Kidney (tissue), 13 donors: ENCODE measurements at regions not wholly inside any gene's neighbourhood (a gene's known extent, or its start where the extent isn't known, plus 50 kb on each side); places are given as distances from the start of the nearest gene placed in this dataset.

Experiments
- DNase-seq, 5 donors: peaks; one replicate each; pipeline ENCODE4 v3.0.0-alpha.2; 2013 to 2020
- FAIRE-seq: peaks from 2 replicates; lab custom pipeline; 2012; peaks lifted over from hg19 to GRCh38; lab: Jason Lieb, UNC
- H3K27ac ChIP-seq, 2 donors: one replicate each; pipeline ENCODE4 v1.7.0; 2013; ENCODE audit warnings: low read depth in 2 of 2, low read length in 2 of 2, inconsistent platforms in 1 of 2
- H3K27me3 ChIP-seq: one replicate; pipeline ENCODE4 v1.7.1; 2013; ENCODE audit warnings: low read length, inconsistent platforms; ENCODE audit not compliant: control insufficient read depth, insufficient read depth
- H3K36me3 ChIP-seq, 3 donors: one replicate each; pipeline versions ENCODE4 v1.7.0 to v1.7.1; 2013; ENCODE audit warnings: low read length in 3 of 3, control low read depth in 1 of 3, inconsistent platforms in 1 of 3; ENCODE audit not compliant: insufficient read depth in 3 of 3, control insufficient read depth in 2 of 3
- H3K4me1 ChIP-seq, 3 donors: one replicate each; pipeline versions ENCODE4 v1.7.0 to v1.7.1; 2013; ENCODE audit warnings: low read length in 3 of 3, inconsistent platforms in 1 of 3, low read depth in 1 of 3; ENCODE audit not compliant: control insufficient read depth in 2 of 3, insufficient read depth in 2 of 3
- H3K4me3 ChIP-seq, 3 donors: one replicate each; pipeline versions ENCODE4 v1.7.0 to v1.8.1; 2013; ENCODE audit warnings: low read length in 3 of 3, control low read depth in 1 of 3, inconsistent platforms in 1 of 3
- H3K9ac ChIP-seq, 3 donors: one replicate each; pipeline versions ENCODE4 v1.7.0 to v1.7.1; 2013; ENCODE audit warnings: low read length in 3 of 3, control low read depth in 1 of 3, inconsistent platforms in 1 of 3
- H3K9me3 ChIP-seq, 3 donors: one replicate each; pipeline versions ENCODE4 v1.7.0 to v1.7.1; 2013; ENCODE audit warnings: low read length in 3 of 3, control low read depth in 1 of 3, inconsistent platforms in 1 of 3; ENCODE audit not compliant: control insufficient read depth in 2 of 3, insufficient read depth in 1 of 3
- intact Hi-C: fragments of 100-400 bp; cut with DNase I; formaldehyde crosslinking; loops from one replicate; pipeline ENCODE4 v1.11.1; 2022
- TF ChIP-seq, protein P1 (sequence below): IDR thresholded peaks from 3 replicates; pipeline ENCODE4 v1.5.1; 2012; ENCODE audit warnings: mild to moderate bottlenecking, moderate library complexity, borderline replicate concordance; ENCODE audit not compliant: insufficient read depth; ENCODE audit errors: extremely low read depth
- donor health status: control.
- donor health status: control.
- donor health status: control.
- donor health status: control.
- donor health status: control.
- donor health status: DM: yes; HTN: yes; CAD: no.
- donor health status: Normal renal cell carcinoma (clear cell type).

DNA sequence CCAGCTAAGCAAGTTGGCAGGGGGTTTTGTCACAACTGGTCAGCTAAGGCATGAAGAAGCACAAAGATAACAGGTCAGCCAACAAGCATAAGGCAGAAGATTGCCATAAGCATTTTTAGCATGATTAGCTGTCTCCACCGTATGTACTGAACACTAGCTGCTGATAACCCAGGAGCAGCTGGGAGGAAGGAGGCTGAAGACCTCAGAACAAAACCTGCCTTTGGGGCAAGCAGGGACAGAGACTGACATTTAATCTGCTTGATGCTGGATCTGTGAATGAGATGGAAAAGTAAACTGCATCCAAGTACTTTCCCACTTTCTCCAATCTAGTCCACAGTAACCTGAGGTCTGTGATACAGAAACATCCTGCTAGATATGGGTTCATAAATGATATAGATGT, 353.0 kb upstream of the MAP3K7 start:
- H3K36me3 ChIP-seq = no peaks in the 10 kb centered on the region
- H3K4me1 ChIP-seq = no peaks in the 10 kb centered on the region
- no peak overlapping the region for H3K9ac ChIP-seq
- H3K9me3 ChIP-seq = no peaks in the 10 kb centered on the region
- no peak overlapping the region for H3K27ac ChIP-seq
- no peak for DNase-seq
- intact Hi-C loops = no loop called here
- TF ChIP-seq, protein P1, sequence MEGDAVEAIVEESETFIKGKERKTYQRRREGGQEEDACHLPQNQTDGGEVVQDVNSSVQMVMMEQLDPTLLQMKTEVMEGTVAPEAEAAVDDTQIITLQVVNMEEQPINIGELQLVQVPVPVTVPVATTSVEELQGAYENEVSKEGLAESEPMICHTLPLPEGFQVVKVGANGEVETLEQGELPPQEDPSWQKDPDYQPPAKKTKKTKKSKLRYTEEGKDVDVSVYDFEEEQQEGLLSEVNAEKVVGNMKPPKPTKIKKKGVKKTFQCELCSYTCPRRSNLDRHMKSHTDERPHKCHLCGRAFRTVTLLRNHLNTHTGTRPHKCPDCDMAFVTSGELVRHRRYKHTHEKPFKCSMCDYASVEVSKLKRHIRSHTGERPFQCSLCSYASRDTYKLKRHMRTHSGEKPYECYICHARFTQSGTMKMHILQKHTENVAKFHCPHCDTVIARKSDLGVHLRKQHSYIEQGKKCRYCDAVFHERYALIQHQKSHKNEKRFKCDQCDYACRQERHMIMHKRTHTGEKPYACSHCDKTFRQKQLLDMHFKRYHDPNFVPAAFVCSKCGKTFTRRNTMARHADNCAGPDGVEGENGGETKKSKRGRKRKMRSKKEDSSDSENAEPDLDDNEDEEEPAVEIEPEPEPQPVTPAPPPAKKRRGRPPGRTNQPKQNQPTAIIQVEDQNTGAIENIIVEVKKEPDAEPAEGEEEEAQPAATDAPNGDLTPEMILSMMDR = no peak
- H3K4me3 ChIP-seq = no peak overlapping the region
- FAIRE-seq = no peak
- H3K27me3 ChIP-seq = no peaks in the 10 kb centered on the region

DNA sequence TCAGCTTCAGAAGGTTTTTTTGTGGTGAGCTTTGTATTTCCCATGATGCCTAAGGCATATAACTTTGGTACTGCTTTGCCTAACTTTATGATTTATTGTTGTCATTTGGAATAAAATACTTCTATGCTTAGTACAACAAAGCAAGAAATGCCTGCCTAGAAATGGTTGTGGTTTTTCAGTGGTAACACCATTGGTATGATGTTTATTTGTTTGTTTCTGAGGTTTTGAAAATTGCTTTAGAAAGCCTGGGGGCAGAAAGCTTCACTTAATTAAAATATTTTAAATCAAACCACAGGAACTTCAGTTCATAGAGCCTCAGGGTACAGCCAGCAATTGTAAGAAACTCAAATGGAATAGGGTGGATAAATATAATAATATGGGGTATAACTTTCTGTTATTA, 351.2 kb upstream of the MAP3K7 start:
- no peaks in the 10 kb centered on the region for H3K27me3 ChIP-seq
- H3K4me3 ChIP-seq = no peak overlapping the region
- FAIRE-seq = no peak
- H3K9ac ChIP-seq = no peak overlapping the region
- no peak for DNase-seq
- no peaks in the 10 kb centered on the region for H3K4me1 ChIP-seq
- H3K27ac ChIP-seq = no peak overlapping the region
- TF ChIP-seq, protein P1 = no peak
- no peaks in the 10 kb centered on the region for H3K9me3 ChIP-seq
- no peaks in the 10 kb centered on the region for H3K36me3 ChIP-seq
- intact Hi-C loops = no loop called here

DNA sequence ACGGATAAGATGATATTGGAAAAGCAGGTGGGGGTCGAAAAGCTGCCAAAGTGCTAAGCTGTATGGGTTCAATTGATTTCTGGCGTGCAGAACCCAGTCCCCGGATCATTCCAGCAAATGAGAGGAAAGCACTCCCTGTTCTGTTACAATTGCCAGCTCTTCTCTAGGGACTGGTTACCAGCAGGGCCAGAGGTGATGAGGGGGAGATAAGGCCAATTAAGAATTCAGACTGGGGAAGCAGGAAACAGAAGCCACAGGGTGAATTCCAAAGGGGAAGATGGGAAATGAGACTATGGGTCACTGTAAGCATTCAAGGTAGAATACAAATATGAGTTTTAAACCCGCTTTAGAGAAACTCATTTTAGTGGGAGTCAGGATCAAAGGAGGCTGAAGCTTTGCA, 349.4 kb upstream of the MAP3K7 start:
- DNase-seq (no peak), FAIRE-seq (no peak)
- intact Hi-C loops = no loop called here
- Histone ChIP-seq H3K27me3 (no peaks in the 10 kb centered on the region), H3K9ac (no peak overlapping the region), H3K9me3 (no peaks in the 10 kb centered on the region), H3K27ac (no peak overlapping the region), H3K4me3 (no peak overlapping the region), H3K4me1 (no peaks in the 10 kb centered on the region), H3K36me3 (no peaks in the 10 kb centered on the region)
- TF ChIP-seq, protein P1 = no peak

DNA sequence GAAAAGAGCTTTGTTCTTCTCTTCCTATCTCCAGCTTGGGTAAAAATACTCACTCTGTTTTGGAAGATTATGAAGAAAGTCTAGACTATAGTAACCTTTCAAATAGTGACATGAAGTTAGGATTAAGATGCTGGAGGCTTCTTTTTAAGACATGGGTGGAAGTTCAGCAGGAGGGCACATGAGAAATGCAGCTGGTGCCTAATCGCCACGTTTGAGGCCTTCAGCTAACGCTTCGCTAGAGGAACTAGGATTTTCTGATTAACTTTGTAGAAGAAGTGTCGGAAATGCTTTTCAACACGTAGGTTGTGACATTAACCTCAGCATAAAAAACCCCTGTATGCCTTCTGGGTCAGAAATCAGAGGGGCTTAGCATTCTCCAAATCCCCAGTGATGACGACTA, 348.1 kb upstream of the MAP3K7 start:
- no peaks in the 10 kb centered on the region for H3K4me1 ChIP-seq
- no peaks in the 10 kb centered on the region for H3K9me3 ChIP-seq
- no peak overlapping the region for H3K27ac ChIP-seq
- DNase-seq (no peak), FAIRE-seq (no peak)
- intact Hi-C loops = no loop called here
- TF ChIP-seq, protein P1 = no peak
- H3K9ac ChIP-seq = no peak overlapping the region
- no peak overlapping the region for H3K4me3 ChIP-seq
- H3K36me3 ChIP-seq = no peaks in the 10 kb centered on the region
- no peaks in the 10 kb centered on the region for H3K27me3 ChIP-seq
